ENCODE measurements at regions not wholly inside any gene's neighbourhood (a gene's known extent, or its start where the extent isn't known, plus 50 kb on each side); places are given as distances from the start of the nearest gene placed in this dataset.

GRCh38 chr2:17068021-17068420 lies 402.4 kb upstream of the CYRIA start:
- DNase-seq (ENCODE audit: low read depth), result no peak

- no peak for DNase-seq (ENCODE audit: low read depth)
These were observed 399.9 kb upstream of the CYRIA start for GRCh38 chr2:17065536-17065935.

- no peak for DNase-seq (ENCODE audit: low read depth)
These were observed 395.4 kb upstream of the CYRIA start for GRCh38 chr2:17061028-17061427.

GRCh38 chr2:17059458-17059857 lies 393.8 kb upstream of the CYRIA start:
- DNase-seq (ENCODE audit: low read depth), result no peak

- no peak for DNase-seq (ENCODE audit: low read depth)
These were observed 393.3 kb upstream of the CYRIA start for GRCh38 chr2:17058772-17059402.

- DNase-seq (ENCODE audit: low read depth), result no peak
These were observed 391.7 kb upstream of the CYRIA start for GRCh38 chr2:17057109-17058017.

GRCh38 chr2:17056236-17056635 lies 390.6 kb upstream of the CYRIA start:
- DNase-seq (ENCODE audit: low read depth), result no peak

GRCh38 chr2:17052001-17052400 lies 386.4 kb upstream of the CYRIA start:
- DNase-seq (ENCODE audit: low read depth), result no peak

- DNase-seq (ENCODE audit: low read depth), result no peak
These were observed 385.9 kb upstream of the CYRIA start for GRCh38 chr2:17051538-17051937.

GRCh38 chr2:17043173-17043572 lies 377.5 kb upstream of the CYRIA start:
- no peak for DNase-seq (ENCODE audit: low read depth)

- DNase-seq (ENCODE audit: low read depth), result no peak
These were observed 370.7 kb upstream of the CYRIA start for GRCh38 chr2:17036361-17036760.

- no peak for DNase-seq (ENCODE audit: low read depth)
These were observed 369.4 kb upstream of the CYRIA start for GRCh38 chr2:17035010-17035409.

- no peak for DNase-seq (ENCODE audit: low read depth)
These were observed 364.4 kb upstream of the CYRIA start for GRCh38 chr2:17030047-17030446.

GRCh38 chr2:17012297-17012696 lies 346.7 kb upstream of the CYRIA start:
- DNase-seq (ENCODE audit: low read depth), result no peak

- no peak for DNase-seq (ENCODE audit: low read depth)
These were observed 344.5 kb upstream of the CYRIA start for GRCh38 chr2:17010104-17010503.

GRCh38 chr2:17000184-17000482 lies 334.5 kb upstream of the CYRIA start:
- no peak for DNase-seq (ENCODE audit: low read depth)

- no peak for DNase-seq (ENCODE audit: low read depth)
These were observed 333.9 kb upstream of the CYRIA start for GRCh38 chr2:16999347-17000183.

- no peak for DNase-seq (ENCODE audit: low read depth)
These were observed 312.7 kb upstream of the CYRIA start for GRCh38 chr2:16978301-16978700.

GRCh38 chr2:16974688-16975087 lies 309.1 kb upstream of the CYRIA start:
- DNase-seq (ENCODE audit: low read depth), result no peak

- no peak for DNase-seq (ENCODE audit: low read depth)
These were observed 308.1 kb upstream of the CYRIA start for GRCh38 chr2:16973586-16974286.

GRCh38 chr2:16972276-16972675 lies 306.6 kb upstream of the CYRIA start:
- DNase-seq (ENCODE audit: low read depth), result no peak

- DNase-seq (ENCODE audit: low read depth), result no peak
These were observed 306.1 kb upstream of the CYRIA start for GRCh38 chr2:16971722-16972234.
